ENCODE measurements at regions not wholly inside any gene's neighbourhood (a gene's known extent, or its start where the extent isn't known, plus 50 kb on each side); places are given as distances from the start of the nearest gene placed in this dataset.
A peak's percentile ranks its signal among the peaks of the same experiment; 100 is the strongest.

GRCh38 chr21:27586986-27587385, 620.1 kb upstream of the ADAMTS5 start:
- DNase-seq (no peak), FAIRE-seq (no peak)
- H3K4me3 ChIP-seq (ENCODE audit: low read depth in 1 of 3, low read length in 3 of 3), result no peak overlapping the region
- WGBS, 3 donors, result 95 to 96% (median 96%) methylated on average over 10 of the region's 10 CpGs
- no peaks in the 10 kb centered on the region for H3K36me3 ChIP-seq (ENCODE audit: control insufficient read depth in 3 of 3, insufficient read depth in 2 of 3, low read depth in 1 of 3, low read length in 3 of 3)
- H3K27me3 ChIP-seq (ENCODE audit: control insufficient read depth in 3 of 3, insufficient read depth in 3 of 3, low read length in 3 of 3), result no peaks in the 10 kb centered on the region
- H3K4me1 ChIP-seq (ENCODE audit: control insufficient read depth in 3 of 3, insufficient read depth in 2 of 3, low read depth in 1 of 3, low read length in 2 of 3), result no peaks in the 10 kb centered on the region
- no peak overlapping the region for H3K27ac ChIP-seq (ENCODE audit: low read depth in 1 of 3, low read length in 2 of 3)
- no peaks in the 10 kb centered on the region for H3K9me3 ChIP-seq (ENCODE audit: control insufficient read depth in 2 of 2, insufficient read depth in 1 of 2, low read depth in 1 of 2, low read length in 1 of 2)

- Histone ChIP-seq H3K4me1 (ENCODE audit: control insufficient read depth in 3 of 3, insufficient read depth in 2 of 3, low read depth in 1 of 3, low read length in 2 of 3) (no peaks in the 10 kb centered on the region), H3K9me3 (ENCODE audit: control insufficient read depth in 2 of 2, insufficient read depth in 1 of 2, low read depth in 1 of 2, low read length in 1 of 2) (no peaks in the 10 kb centered on the region), H3K27ac (ENCODE audit: low read depth in 1 of 3, low read length in 2 of 3) (no peak overlapping the region), H3K27me3 (ENCODE audit: control insufficient read depth in 3 of 3, insufficient read depth in 3 of 3, low read length in 3 of 3) (no peaks in the 10 kb centered on the region), H3K4me3 (ENCODE audit: low read depth in 1 of 3, low read length in 3 of 3) (no peak overlapping the region), H3K36me3 (ENCODE audit: control insufficient read depth in 3 of 3, insufficient read depth in 2 of 3, low read depth in 1 of 3, low read length in 3 of 3) (no peaks in the 10 kb centered on the region)
- FAIRE-seq (no peak), DNase-seq (no peak)
- 69% methylated on average over 3 of the region's 3 CpGs for WGBS, 3 donors
Measured at GRCh38 chr21:27586326-27586725, 619.4 kb upstream of the ADAMTS5 start.

- WGBS, 3 donors, result 71 to 86% (median 86%) methylated on average over 1 of the region's 1 CpG
- no peaks in the 10 kb centered on the region for H3K36me3 ChIP-seq (ENCODE audit: control insufficient read depth in 3 of 3, insufficient read depth in 2 of 3, low read depth in 1 of 3, low read length in 3 of 3)
- no peaks in the 10 kb centered on the region for H3K27me3 ChIP-seq (ENCODE audit: control insufficient read depth in 3 of 3, insufficient read depth in 3 of 3, low read length in 3 of 3)
- H3K27ac ChIP-seq (ENCODE audit: low read depth in 1 of 3, low read length in 2 of 3), result no peak overlapping the region
- no peak for FAIRE-seq
- H3K4me3 ChIP-seq (ENCODE audit: low read depth in 1 of 3, low read length in 3 of 3), result no peak overlapping the region
- no peak for DNase-seq
- H3K9me3 ChIP-seq (ENCODE audit: control insufficient read depth in 2 of 2, insufficient read depth in 1 of 2, low read depth in 1 of 2, low read length in 1 of 2), result no peaks in the 10 kb centered on the region
- H3K4me1 ChIP-seq (ENCODE audit: control insufficient read depth in 3 of 3, insufficient read depth in 2 of 3, low read depth in 1 of 3, low read length in 2 of 3), result no peaks in the 10 kb centered on the region
Measured at GRCh38 chr21:27584256-27584655, 617.4 kb upstream of the ADAMTS5 start.

GRCh38 chr21:27582948-27583430, 616.1 kb upstream of the ADAMTS5 start:
- no peak for FAIRE-seq
- no peaks in the 10 kb centered on the region for H3K4me1 ChIP-seq (ENCODE audit: control insufficient read depth in 3 of 3, insufficient read depth in 2 of 3, low read depth in 1 of 3, low read length in 2 of 3)
- H3K36me3 ChIP-seq (ENCODE audit: control insufficient read depth in 3 of 3, insufficient read depth in 2 of 3, low read depth in 1 of 3, low read length in 3 of 3), result no peaks in the 10 kb centered on the region
- no peak overlapping the region for H3K27ac ChIP-seq (ENCODE audit: low read depth in 1 of 3, low read length in 2 of 3)
- 68 to 80% (median 69%) methylated on average over 3 of the region's 3 CpGs for WGBS, 3 donors
- no peaks in the 10 kb centered on the region for H3K27me3 ChIP-seq (ENCODE audit: control insufficient read depth in 3 of 3, insufficient read depth in 3 of 3, low read length in 3 of 3)
- H3K4me3 ChIP-seq (ENCODE audit: low read depth in 1 of 3, low read length in 3 of 3), result no peak overlapping the region
- no peaks in the 10 kb centered on the region for H3K9me3 ChIP-seq (ENCODE audit: control insufficient read depth in 2 of 2, insufficient read depth in 1 of 2, low read depth in 1 of 2, low read length in 1 of 2)
- DNase-seq, result no peak

- Histone ChIP-seq H3K4me1 (ENCODE audit: control insufficient read depth in 3 of 3, insufficient read depth in 2 of 3, low read depth in 1 of 3, low read length in 2 of 3) (no peaks in the 10 kb centered on the region), H3K9me3 (ENCODE audit: control insufficient read depth in 2 of 2, insufficient read depth in 1 of 2, low read depth in 1 of 2, low read length in 1 of 2) (no peaks in the 10 kb centered on the region), H3K27me3 (ENCODE audit: control insufficient read depth in 3 of 3, insufficient read depth in 3 of 3, low read length in 3 of 3) (no peaks in the 10 kb centered on the region), H3K27ac (ENCODE audit: low read depth in 1 of 3, low read length in 2 of 3) (no peak overlapping the region), H3K36me3 (ENCODE audit: control insufficient read depth in 3 of 3, insufficient read depth in 2 of 3, low read depth in 1 of 3, low read length in 3 of 3) (no peaks in the 10 kb centered on the region), H3K4me3 (ENCODE audit: low read depth in 1 of 3, low read length in 3 of 3) (no peak overlapping the region)
- FAIRE-seq (no peak), DNase-seq (no peak)
- WGBS, 3 donors, result 80 to 93% (median 81%) methylated on average over 2 of the region's 2 CpGs
Measured at GRCh38 chr21:27582246-27582947, 615.5 kb upstream of the ADAMTS5 start.

- Histone ChIP-seq H3K27me3 (ENCODE audit: control insufficient read depth in 3 of 3, insufficient read depth in 3 of 3, low read length in 3 of 3) (no peaks in the 10 kb centered on the region), H3K4me1 (ENCODE audit: control insufficient read depth in 3 of 3, insufficient read depth in 2 of 3, low read depth in 1 of 3, low read length in 2 of 3) (no peaks in the 10 kb centered on the region), H3K4me3 (ENCODE audit: low read depth in 1 of 3, low read length in 3 of 3) (no peak overlapping the region), H3K9me3 (ENCODE audit: control insufficient read depth in 2 of 2, insufficient read depth in 1 of 2, low read depth in 1 of 2, low read length in 1 of 2) (no peaks in the 10 kb centered on the region), H3K36me3 (ENCODE audit: control insufficient read depth in 3 of 3, insufficient read depth in 2 of 3, low read depth in 1 of 3, low read length in 3 of 3) (no peaks in the 10 kb centered on the region), H3K27ac (ENCODE audit: low read depth in 1 of 3, low read length in 2 of 3) (no peak overlapping the region)
- no peak for DNase-seq
- WGBS, 3 donors, result 84 to 92% (median 85%) methylated on average over 4 of the region's 4 CpGs
- FAIRE-seq, result no peak
Measured at GRCh38 chr21:27581168-27581567, 614.3 kb upstream of the ADAMTS5 start.

GRCh38 chr21:27580276-27580675, 613.4 kb upstream of the ADAMTS5 start:
- Histone ChIP-seq H3K36me3 (ENCODE audit: control insufficient read depth in 3 of 3, insufficient read depth in 2 of 3, low read depth in 1 of 3, low read length in 3 of 3) (no peaks in the 10 kb centered on the region), H3K9me3 (ENCODE audit: control insufficient read depth in 2 of 2, insufficient read depth in 1 of 2, low read depth in 1 of 2, low read length in 1 of 2) (no peaks in the 10 kb centered on the region), H3K27ac (ENCODE audit: low read depth in 1 of 3, low read length in 2 of 3) (no peak overlapping the region), H3K27me3 (ENCODE audit: control insufficient read depth in 3 of 3, insufficient read depth in 3 of 3, low read length in 3 of 3) (no peaks in the 10 kb centered on the region), H3K4me3 (ENCODE audit: low read depth in 1 of 3, low read length in 3 of 3) (no peak overlapping the region), H3K4me1 (ENCODE audit: control insufficient read depth in 3 of 3, insufficient read depth in 2 of 3, low read depth in 1 of 3, low read length in 2 of 3) (no peaks in the 10 kb centered on the region)
- FAIRE-seq (no peak), DNase-seq (no peak)
- 69 to 81% (median 75%) methylated on average over 1 of the region's 1 CpG for WGBS, 3 donors

GRCh38 chr21:27578741-27579265, 611.9 kb upstream of the ADAMTS5 start:
- no peak overlapping the region for H3K4me3 ChIP-seq (ENCODE audit: low read depth in 1 of 3, low read length in 3 of 3)
- H3K9me3 ChIP-seq (ENCODE audit: control insufficient read depth in 2 of 2, insufficient read depth in 1 of 2, low read depth in 1 of 2, low read length in 1 of 2), result no peaks in the 10 kb centered on the region
- WGBS, 3 donors, result 84 to 92% (median 92%) methylated on average over 6 of the region's 6 CpGs
- FAIRE-seq, result no peak
- H3K27me3 ChIP-seq (ENCODE audit: control insufficient read depth in 3 of 3, insufficient read depth in 3 of 3, low read length in 3 of 3), result no peaks in the 10 kb centered on the region
- no peaks in the 10 kb centered on the region for H3K4me1 ChIP-seq (ENCODE audit: control insufficient read depth in 3 of 3, insufficient read depth in 2 of 3, low read depth in 1 of 3, low read length in 2 of 3)
- H3K27ac ChIP-seq (ENCODE audit: low read depth in 1 of 3, low read length in 2 of 3), result no peak overlapping the region
- DNase-seq, result no peak
- no peaks in the 10 kb centered on the region for H3K36me3 ChIP-seq (ENCODE audit: control insufficient read depth in 3 of 3, insufficient read depth in 2 of 3, low read depth in 1 of 3, low read length in 3 of 3)

- Histone ChIP-seq H3K9me3 (ENCODE audit: control insufficient read depth in 2 of 2, insufficient read depth in 1 of 2, low read depth in 1 of 2, low read length in 1 of 2) (no peaks in the 10 kb centered on the region), H3K27ac (ENCODE audit: low read depth in 1 of 3, low read length in 2 of 3) (no peak overlapping the region), H3K4me1 (ENCODE audit: control insufficient read depth in 3 of 3, insufficient read depth in 2 of 3, low read depth in 1 of 3, low read length in 2 of 3) (no peaks in the 10 kb centered on the region), H3K4me3 (ENCODE audit: low read depth in 1 of 3, low read length in 3 of 3) (no peak overlapping the region), H3K27me3 (ENCODE audit: control insufficient read depth in 3 of 3, insufficient read depth in 3 of 3, low read length in 3 of 3) (no peaks in the 10 kb centered on the region), H3K36me3 (ENCODE audit: control insufficient read depth in 3 of 3, insufficient read depth in 2 of 3, low read depth in 1 of 3, low read length in 3 of 3) (no peaks in the 10 kb centered on the region)
- peak in 1 of 2 donors; percentile 12 for DNase-seq
- 77 to 84% (median 79%) methylated on average over 2 of the region's 2 CpGs for WGBS, 3 donors
- no peak for FAIRE-seq
Measured at GRCh38 chr21:27572696-27573095, 605.8 kb upstream of the ADAMTS5 start.
